GM08714 (cell line): ENCODE measurements at regions not wholly inside any gene's neighbourhood (a gene's known extent, or its start where the extent isn't known, plus 50 kb on each side); places are given as distances from the start of the nearest gene placed in this dataset.

Source experiments
- H3K4me3 ChIP-seq: fragments of 200-500 bp; sonication (Bioruptor generic); 2 replicates; pipeline ENCODE4 v1.5.1; 2014; ENCODE audit warnings: mild to moderate bottlenecking, low read length, inconsistent platforms
- ZNF274 ChIP-seq: IDR thresholded peaks from 2 replicates; pipeline ENCODE4 v1.6.1; 2012; ENCODE audit warnings: mild to moderate bottlenecking, low read depth, low read length

- no peak overlapping the region for H3K4me3 ChIP-seq
- TF ChIP-seq ZNF274, result no peak
These were observed 367.2 kb downstream of the SOX2 start for GRCh38 chr3:182078929-182079328.

DNA sequence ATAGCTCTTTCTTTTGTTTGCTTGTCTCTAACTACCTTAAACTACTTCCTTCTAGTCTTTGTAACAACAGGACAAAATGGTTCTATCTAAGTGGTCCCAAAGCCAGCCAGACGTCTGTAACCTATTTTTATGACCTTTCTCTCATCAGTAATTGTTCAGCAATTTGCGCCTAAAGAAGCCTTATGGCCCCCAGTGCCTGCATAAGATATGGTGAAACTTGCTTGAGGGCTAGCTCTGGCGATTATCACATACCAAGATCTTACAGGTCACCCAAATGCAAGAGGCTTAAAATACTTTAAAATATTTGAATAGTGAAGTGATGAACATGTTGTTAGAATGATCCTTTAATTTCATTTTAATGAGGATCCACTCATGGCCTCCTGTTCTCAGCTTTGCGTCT is 369.4 kb downstream of the SOX2 start:
- no peak for TF ChIP-seq ZNF274
- no peak overlapping the region for H3K4me3 ChIP-seq

- no peak for TF ChIP-seq ZNF274
- no peak overlapping the region for H3K4me3 ChIP-seq
These were observed 371.4 kb downstream of the SOX2 start for GRCh38 chr3:182083112-182083511.

- no peak overlapping the region for H3K4me3 ChIP-seq
- no peak for TF ChIP-seq ZNF274
These were observed 381.0 kb downstream of the SOX2 start for GRCh38 chr3:182092662-182093262.

- TF ChIP-seq ZNF274, result no peak
- no peak overlapping the region for H3K4me3 ChIP-seq
These were observed 382.6 kb downstream of the SOX2 start for GRCh38 chr3:182094321-182094720.

GRCh38 chr3:182104881-182105280 is 393.2 kb downstream of the SOX2 start:
- no peak overlapping the region for H3K4me3 ChIP-seq
- TF ChIP-seq ZNF274, result no peak

GRCh38 chr3:182105875-182106274 is 394.1 kb downstream of the SOX2 start:
- no peak for TF ChIP-seq ZNF274
- no peak overlapping the region for H3K4me3 ChIP-seq

DNA sequence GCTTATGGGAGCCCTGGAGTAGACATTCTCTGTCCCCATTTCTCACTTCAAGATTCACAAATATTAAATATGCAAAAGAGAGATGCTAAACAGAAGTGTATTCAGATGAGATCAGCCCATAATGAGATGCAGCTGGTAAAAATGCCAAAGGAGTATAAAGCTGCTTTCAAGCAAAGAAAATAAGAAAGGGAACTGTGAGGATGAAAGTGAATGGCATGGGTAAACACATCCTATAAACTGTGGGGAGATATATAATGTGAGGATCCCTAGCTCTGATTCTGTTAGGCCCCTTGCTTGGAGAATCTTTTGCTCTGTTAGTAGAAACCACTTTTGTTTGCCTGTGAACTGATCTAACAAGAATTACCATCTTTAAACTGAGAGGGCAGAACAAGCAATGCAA is 396.6 kb downstream of the SOX2 start:
- no peak for TF ChIP-seq ZNF274
- no peak overlapping the region for H3K4me3 ChIP-seq

DNA sequence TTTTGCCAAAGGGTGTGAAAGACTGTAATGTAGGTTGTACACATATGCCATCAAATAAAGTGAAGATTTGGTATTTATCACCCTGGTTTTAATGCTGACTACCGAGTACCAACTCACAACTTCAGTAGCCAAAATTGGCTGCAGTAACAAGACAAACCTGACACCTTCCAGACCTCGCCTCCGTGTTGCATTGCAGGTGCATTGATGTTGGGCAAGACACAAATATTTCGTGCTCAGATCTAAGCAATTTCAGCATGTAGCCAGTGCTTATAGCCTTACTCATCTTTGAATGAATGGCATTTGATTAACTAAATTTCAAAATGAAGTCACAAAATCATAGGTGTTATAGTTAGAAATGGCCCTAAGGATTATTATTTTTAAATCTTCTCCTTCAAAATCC is 400.2 kb downstream of the SOX2 start:
- no peak overlapping the region for H3K4me3 ChIP-seq
- TF ChIP-seq ZNF274, result no peak

GRCh38 chr3:182115328-182116015 is 403.7 kb downstream of the SOX2 start:
- TF ChIP-seq ZNF274, result no peak
- H3K4me3 ChIP-seq, result no peak overlapping the region

- no peak overlapping the region for H3K4me3 ChIP-seq
- no peak for TF ChIP-seq ZNF274
These were observed 404.7 kb downstream of the SOX2 start for GRCh38 chr3:182116386-182116785.

- no peak for TF ChIP-seq ZNF274
- H3K4me3 ChIP-seq, result no peak overlapping the region
These were observed 405.4 kb downstream of the SOX2 start for GRCh38 chr3:182117131-182117530.

- TF ChIP-seq ZNF274, result no peak
- no peak overlapping the region for H3K4me3 ChIP-seq
These were observed 405.9 kb downstream of the SOX2 start for GRCh38 chr3:182117583-182117982.

GRCh38 chr3:182118066-182118465 is 406.3 kb downstream of the SOX2 start:
- no peak for TF ChIP-seq ZNF274
- no peak overlapping the region for H3K4me3 ChIP-seq

DNA sequence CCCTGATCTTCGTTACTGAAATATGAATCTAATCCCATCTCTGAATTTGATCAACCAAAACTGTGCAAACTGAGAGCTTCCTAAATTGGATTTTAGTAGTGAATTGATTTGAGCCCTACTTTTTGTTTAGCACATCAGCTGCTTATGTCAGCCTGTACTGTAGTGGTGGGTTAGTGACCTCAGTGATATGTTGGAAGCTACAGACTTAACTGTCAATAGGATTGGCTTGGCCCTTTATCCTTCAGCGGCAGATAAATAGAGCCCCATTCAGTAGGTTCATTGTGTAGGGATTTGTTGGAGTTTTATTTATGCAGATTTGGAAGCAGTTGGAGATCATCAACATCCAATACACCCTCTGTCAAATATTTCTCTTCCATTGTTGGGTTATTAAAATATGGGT is 409.7 kb downstream of the SOX2 start:
- no peak overlapping the region for H3K4me3 ChIP-seq
- TF ChIP-seq ZNF274, result no peak

DNA sequence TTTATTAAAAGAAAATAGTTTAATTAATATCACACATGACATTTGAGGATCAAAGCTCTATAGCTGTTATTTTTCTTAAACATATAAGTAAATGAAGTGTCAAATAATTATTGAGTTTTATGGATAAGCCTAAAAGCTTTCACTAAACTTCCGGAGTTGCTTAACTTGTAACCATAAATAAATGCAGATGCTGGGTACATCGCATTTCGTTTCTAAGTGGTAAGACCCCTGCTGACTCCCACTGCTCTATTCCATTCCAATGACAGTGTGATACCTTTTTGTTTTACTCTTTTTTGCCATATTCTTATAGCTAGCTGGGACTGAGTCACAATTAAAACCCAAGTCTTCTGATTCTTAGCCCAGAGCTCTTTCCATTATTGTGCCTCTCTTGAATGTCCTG is 411.1 kb downstream of the SOX2 start:
- no peak overlapping the region for H3K4me3 ChIP-seq
- TF ChIP-seq ZNF274, result no peak
